NOMO-1 (cell line): ENCODE measurements at regions not wholly inside any gene's neighbourhood (a gene's known extent, or its start where the extent isn't known, plus 50 kb on each side); places are given as distances from the start of the nearest gene placed in this dataset.
"Not testable (repeated sequence)": the region's sequence is repeated elsewhere in the genome, so short reads cannot be mapped to it uniquely, and the experiment has no call there.

Experiments used
- DNase-seq, 2 experiments: peaks; one replicate each; lab custom pipeline; 2025; ENCODE audit not compliant: unreplicated experiment in 2 of 2; lab: John Stamatoyannopoulos, UW

DNA sequence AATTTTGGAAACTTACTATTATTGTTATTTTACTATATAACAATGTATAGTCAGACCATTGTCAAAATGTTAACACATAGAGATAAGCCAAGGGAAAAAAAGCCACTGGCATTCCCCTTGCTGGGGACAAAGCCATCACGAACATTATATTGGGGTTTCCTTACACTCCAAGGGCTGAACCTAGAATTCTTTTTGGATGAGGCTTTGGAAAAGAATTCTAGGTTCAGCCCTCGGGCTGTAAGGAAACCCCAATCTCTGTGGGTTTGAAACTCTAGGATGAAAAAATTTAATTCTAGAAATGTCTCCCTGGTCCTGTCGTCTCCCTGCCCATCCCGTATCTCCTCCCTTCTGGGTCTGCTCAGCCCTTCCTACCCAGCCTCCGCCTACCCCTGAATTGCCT lies 67.0 kb upstream of the SMAD6 start:
- no peak for DNase-seq

GRCh38 chr15:66635817-66636216 lies 66.2 kb upstream of the SMAD6 start:
- no peak for DNase-seq

GRCh38 chr15:66637044-66637443 lies 65.0 kb upstream of the SMAD6 start:
- not testable (repeated sequence) for DNase-seq

GRCh38 chr15:66638377-66638776 lies 63.7 kb upstream of the SMAD6 start:
- peak in 1 of 2 experiments; percentile 20 for DNase-seq

DNA sequence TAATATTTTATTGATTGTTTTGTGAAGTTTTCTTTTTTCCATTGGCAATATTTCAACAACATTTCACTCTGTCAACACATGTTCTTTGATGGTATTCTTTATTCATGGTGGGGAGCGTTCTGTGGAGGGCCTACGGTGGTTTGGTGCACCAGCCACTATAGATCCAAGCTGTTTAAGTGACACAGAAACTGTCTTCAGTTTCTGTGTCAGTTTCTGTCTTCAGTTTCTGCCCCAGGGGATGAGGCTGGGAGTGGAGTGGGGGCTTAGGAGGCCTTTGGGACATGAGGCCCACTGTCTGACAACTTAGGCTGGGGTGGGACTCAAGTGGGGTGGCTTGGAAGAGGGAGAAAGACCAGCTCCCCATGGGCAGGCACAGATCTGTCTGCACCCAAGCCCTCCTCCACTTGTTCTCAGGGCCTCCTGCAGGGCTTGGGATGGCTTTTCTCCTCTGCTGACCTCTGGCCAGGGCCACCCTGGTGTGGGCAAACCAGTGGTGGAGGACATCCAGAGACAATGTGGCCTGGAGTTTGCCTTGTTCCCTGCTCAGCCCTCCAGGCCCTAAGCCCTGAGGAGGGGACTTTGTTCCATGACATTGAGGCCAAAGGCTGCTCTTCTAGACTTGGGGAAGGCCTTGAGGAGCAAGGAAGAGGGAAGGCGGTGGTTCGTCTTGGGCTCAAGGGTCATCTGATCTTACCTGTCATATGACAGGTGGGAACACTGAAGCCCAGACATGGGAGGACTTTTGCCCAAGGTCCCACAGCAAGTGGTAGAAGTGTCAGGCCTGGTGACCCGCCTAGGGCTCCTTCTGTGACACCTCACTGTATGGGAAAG lies 60.3 kb upstream of the SMAD6 start:
- DNase-seq, result no peak

- no peak for DNase-seq
Observed at GRCh38 chr15:66642514-66642913, 59.5 kb upstream of the SMAD6 start.

DNA sequence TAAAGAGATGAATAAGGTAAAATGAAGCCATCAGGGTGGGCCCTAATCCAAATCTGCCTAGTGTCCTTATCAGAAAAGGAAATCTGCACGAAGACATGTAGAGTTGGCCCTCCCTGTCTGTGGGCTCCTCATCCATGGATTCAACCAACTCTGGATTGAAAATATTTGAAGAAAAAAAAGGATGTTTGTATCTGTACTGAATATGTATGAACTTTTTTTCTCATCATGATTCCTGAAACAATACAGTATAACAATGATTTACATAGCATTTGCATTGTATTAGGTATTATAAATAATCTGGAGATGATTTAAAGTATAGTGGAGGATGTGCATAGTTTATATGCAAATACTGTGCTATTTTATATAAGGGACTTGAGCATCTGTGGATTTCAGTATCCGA lies 59.0 kb upstream of the SMAD6 start:
- no peak for DNase-seq

DNA sequence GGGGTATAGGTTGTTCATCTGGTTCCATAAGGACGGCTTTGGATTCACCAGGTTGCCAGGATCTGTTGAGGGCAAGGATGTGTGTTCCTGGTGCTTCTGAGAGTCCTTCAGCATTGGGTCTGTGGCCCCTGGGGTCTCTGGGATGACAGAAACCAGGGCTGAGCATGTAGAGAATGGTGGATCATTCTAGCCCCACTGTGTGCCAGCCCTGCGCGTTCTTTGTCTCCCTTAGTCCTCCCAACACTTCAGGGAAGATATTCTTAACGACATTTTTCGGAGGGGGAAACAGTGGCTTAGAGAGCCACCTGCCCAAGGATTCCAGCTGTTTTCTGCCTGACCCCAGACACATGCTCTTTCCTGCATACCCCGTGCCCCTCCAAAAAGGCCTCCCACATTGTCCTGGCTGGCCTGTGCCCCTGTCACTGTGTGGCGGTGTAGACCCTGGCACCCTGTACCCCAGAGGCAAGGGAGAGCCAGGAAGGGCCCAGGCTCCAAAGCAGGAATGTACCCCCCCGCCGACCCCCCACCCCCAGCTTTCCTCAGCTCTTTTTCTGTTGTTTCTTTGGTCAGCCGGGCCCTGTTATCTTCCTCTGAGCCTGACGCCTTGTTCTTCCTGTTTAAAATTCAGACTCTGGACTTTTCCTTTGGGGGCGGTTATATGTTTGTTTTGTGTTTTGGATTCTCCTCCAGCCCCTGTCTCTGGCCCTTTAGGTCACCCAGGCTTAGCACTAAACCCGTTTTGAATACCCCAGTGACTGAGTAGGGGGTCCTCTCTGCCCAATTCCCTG lies 57.8 kb upstream of the SMAD6 start:
- no peak for DNase-seq

DNA sequence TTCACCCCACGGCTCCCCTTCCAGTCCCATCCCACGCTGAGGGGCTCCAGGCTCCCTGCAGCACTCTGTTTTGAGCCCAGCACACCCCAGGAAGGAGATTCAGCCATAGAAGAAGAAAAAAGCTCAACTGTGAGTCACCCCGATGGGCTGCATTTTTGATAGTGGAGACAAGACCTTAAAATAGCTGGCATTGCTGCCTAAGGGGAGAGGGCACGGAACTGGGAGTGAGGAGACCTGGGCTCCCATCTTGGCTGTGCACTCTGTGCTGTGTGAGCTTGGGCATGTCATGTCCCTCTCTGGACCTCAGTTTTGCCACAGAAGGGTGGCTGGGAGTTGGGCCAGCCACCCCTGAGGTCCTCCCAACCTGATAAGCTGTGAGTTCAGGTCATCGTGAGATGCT lies 57.2 kb upstream of the SMAD6 start:
- no peak for DNase-seq

GRCh38 chr15:66646308-66646707 lies 55.7 kb upstream of the SMAD6 start:
- DNase-seq, result no peak

DNA sequence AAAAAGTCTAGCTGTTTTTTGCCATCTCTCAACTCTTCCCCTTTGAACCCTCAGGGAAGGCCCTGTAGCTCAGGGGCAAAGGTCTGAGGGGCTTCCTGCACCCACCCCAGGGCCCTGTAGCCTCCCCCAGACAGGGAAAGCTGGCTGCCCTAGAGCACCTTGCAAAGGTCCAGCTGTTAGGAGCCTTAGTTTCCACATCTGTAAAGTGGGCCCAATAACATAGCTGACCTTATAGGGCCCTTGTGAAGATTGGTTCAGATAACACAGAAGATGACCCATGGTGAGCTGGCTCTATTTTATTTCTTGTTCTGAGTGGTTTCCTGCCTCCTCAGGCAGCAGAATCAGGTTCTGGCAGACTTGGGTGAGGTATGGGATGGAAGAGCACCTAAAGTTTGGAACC lies 55.2 kb upstream of the SMAD6 start:
- no peak for DNase-seq

- no peak for DNase-seq
Observed at GRCh38 chr15:66647358-66647757, 54.7 kb upstream of the SMAD6 start.

- no peak for DNase-seq
Observed at GRCh38 chr15:66648588-66648987, 53.4 kb upstream of the SMAD6 start.

GRCh38 chr15:66649235-66649984 lies 52.6 kb upstream of the SMAD6 start:
- DNase-seq, result no peak

GRCh38 chr15:66650433-66650832 lies 51.6 kb upstream of the SMAD6 start:
- DNase-seq, result no peak

- no peak for DNase-seq
Observed at GRCh38 chr15:66651198-66651597, 50.8 kb upstream of the SMAD6 start.

DNA sequence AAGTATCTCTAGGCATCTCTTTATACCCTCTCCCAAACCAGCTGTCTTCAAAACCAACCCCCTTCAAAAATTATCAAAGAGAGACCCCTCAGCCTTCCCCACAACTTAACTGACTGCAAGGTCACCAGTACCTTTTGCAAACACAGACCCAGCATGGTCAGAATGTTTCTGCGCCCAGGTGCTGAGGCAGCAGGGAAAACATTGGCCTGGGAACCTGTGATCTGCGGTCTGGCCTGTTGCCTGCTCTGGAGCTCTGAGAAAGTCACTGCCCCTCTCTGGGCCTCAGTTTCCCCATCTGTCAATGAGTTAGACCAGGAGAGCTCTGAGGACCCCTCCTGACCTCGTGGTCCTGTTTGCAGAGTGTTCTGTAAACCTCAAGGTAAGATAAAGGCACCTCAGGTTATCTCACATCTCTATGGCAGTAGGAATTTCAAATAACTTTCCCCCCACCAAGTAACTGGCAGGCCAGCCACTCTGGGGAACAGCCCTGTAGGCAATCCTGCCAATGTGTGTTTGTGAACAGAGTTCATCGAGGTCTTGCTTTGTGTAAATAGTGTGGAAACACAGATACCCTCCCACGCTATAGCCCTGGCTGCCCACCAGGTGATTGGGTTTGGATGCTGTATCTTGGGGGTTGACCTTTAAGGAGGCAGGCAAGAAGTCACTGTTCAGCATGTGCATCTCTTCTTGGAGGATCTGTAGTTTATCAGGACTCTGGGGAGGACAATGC lies 50.0 kb upstream of the SMAD6 start:
- DNase-seq, result no peak
